K562 (cell line): ENCODE measurements at regions not wholly inside any gene's neighbourhood (a gene's known extent, or its start where the extent isn't known, plus 50 kb on each side); places are given as distances from the start of the nearest gene placed in this dataset.

ENCODE experiments used
- ATAC-seq: fragments of 200-7000 bp; cut with Tn5 transposase; 3 replicates; pipeline ENCODE4 v1.9.1; 2020; ENCODE audit warnings: moderate library complexity
- BruUV-seq: library from RNA; stranded (reverse); fragments of 400-500 nt; replicated peaks from 2 replicates; lab custom pipeline; 2021; lab: Mats Ljungman, UMichigan
- CTCF ChIA-PET: fragments of 300-600 bp; formaldehyde crosslinking; extraction: SDS; loops from one replicate; lab custom pipeline; 2021; ENCODE audit warnings: low intra/inter-chr PET ratio; lab: Yijun Ruan, JAX
- POLR2A ChIA-PET: fragments of 300-600, 350-650 bp; sonication (Branson Sonifier 250); formaldehyde crosslinking; extraction: SDS; loops from one replicate; lab custom pipeline; 2021; ENCODE audit warnings: antibody characterized with exemption, inconsistent platforms; lab: Yijun Ruan, JAX
- DNase-seq, 4 experiments: peaks; one replicate each; pipeline versions ENCODE4 v3.0.0 to v3.0.0-alpha.2; 2011 to 2018; ENCODE audit warnings: low spot score in 3 of 4, mixed read lengths in 3 of 4; ENCODE audit errors: extremely low read depth in 1 of 4
- FAIRE-seq: peaks from 2 replicates; lab custom pipeline; 2011; peaks lifted over from hg19 to GRCh38; lab: Jason Lieb, UNC
- H2AFZ ChIP-seq: 2 replicates; pipeline ENCODE4 v1.6.0; 2011; ENCODE audit warnings: low read depth, low read length, control low read depth, inconsistent platforms
- H3K27ac ChIP-seq: fragments of 200-600 bp; 3 replicates; pipeline ENCODE4 v1.8.0; 2011; ENCODE audit warnings: low read depth, mild to moderate bottlenecking, control low read depth, inconsistent platforms, low read length, moderate library complexity, mixed read lengths; ENCODE audit errors: extremely low read depth
- H3K27me3 ChIP-seq, 2 experiments: fragments of 300-600 bp in 1 of 2; 2 replicates in 1 of 2; 3 replicates in 1 of 2; pipeline versions ENCODE4 v1.6.0 to v1.8.0; 2011; ENCODE audit warnings: inconsistent platforms in 2 of 2, low read length in 2 of 2, mild to moderate bottlenecking in 1 of 2, mixed read lengths in 1 of 2, moderate library complexity in 1 of 2; ENCODE audit not compliant: control insufficient read depth in 2 of 2, insufficient read depth in 2 of 2
- H3K36me3 ChIP-seq: fragments of 300-600 bp; 3 replicates; pipeline ENCODE4 v1.8.0; 2011; ENCODE audit warnings: mild to moderate bottlenecking, low read length, inconsistent platforms; ENCODE audit not compliant: control insufficient read depth, insufficient read depth
- H3K4me1 ChIP-seq, 2 experiments: fragments of 200-600 bp in 1 of 2; replicated peaks in 1 of 2; 2 replicates in 1 of 2; 3 replicates in 1 of 2; pipeline versions ENCODE4 v1.5.1 to v1.8.0; 2011; ENCODE audit warnings: inconsistent platforms in 2 of 2, low read length in 2 of 2, mild to moderate bottlenecking in 1 of 2, mixed read lengths in 1 of 2, moderate library complexity in 1 of 2; ENCODE audit not compliant: control insufficient read depth in 2 of 2, insufficient read depth in 2 of 2
- H3K4me2 ChIP-seq: 2 replicates; pipeline ENCODE4 v1.6.1; 2011; ENCODE audit warnings: low read length, control low read depth, inconsistent platforms, mixed read lengths; ENCODE audit not compliant: insufficient read depth
- H3K4me3 ChIP-seq: fragments of 200-600 bp; sonication (generic), shearing (Covaris generic); 2 replicates; pipeline ENCODE4 v1.5.1; 2016; ENCODE audit warnings: control low read depth, inconsistent platforms
- H3K79me2 ChIP-seq: fragments of 200-600 bp; 3 replicates; pipeline ENCODE4 v1.8.0; 2011; ENCODE audit warnings: low read length, inconsistent platforms; ENCODE audit not compliant: control insufficient read depth, insufficient read depth
- H3K9ac ChIP-seq, 2 experiments: 2 replicates each; pipeline versions ENCODE4 v1.6.0 to v1.6.1; 2011; ENCODE audit warnings: low read depth in 2 of 2, low read length in 2 of 2, control low read depth in 1 of 2, inconsistent platforms in 1 of 2, mild to moderate bottlenecking in 1 of 2, mixed read lengths in 1 of 2; ENCODE audit not compliant: insufficient read depth in 1 of 2
- H3K9me1 ChIP-seq: one replicate; pipeline ENCODE4 v1.6.0; 2011; ENCODE audit warnings: inconsistent platforms, mild to moderate bottlenecking, low read length, moderate library complexity; ENCODE audit not compliant: control insufficient read depth, insufficient read depth
- H3K9me3 ChIP-seq: replicated peaks from 2 replicates; pipeline ENCODE4 v1.5.1; 2011; ENCODE audit warnings: low read depth, low read length, inconsistent platforms; ENCODE audit not compliant: control insufficient read depth, insufficient read depth
- H4K20me1 ChIP-seq: replicated peaks from 2 replicates; pipeline ENCODE4 v1.6.1; 2011; ENCODE audit warnings: low read length, inconsistent platforms, mixed read lengths; ENCODE audit not compliant: control insufficient read depth, insufficient read depth
- CCAR2 ChIP-seq: fragments of 200-400 bp; formaldehyde crosslinking; IDR thresholded peaks from 2 replicates; pipeline ENCODE4 v1.6.1; 2017; ENCODE audit warnings: mild to moderate bottlenecking, low read depth, low read length
- EHMT2 ChIP-seq: fragments of 450-650 bp; IDR thresholded peaks from 2 replicates; pipeline ENCODE4 v1.6.1; 2018; ENCODE audit warnings: antibody characterized with exemption
- HDAC1 ChIP-seq, 2 experiments: fragments of 450-650 bp; IDR thresholded peaks; 2 replicates each; pipeline ENCODE4 v1.6.1; 2016 to 2017; ENCODE audit warnings: inconsistent platforms in 1 of 2, mild to moderate bottlenecking in 1 of 2, moderate library complexity in 1 of 2
- HMG20B ChIP-seq: fragments of 250-450 bp; sonication (Bioruptor Pico); IDR thresholded peaks from 2 replicates; pipeline ENCODE4 v1.5.0; 2021; ENCODE audit warnings: mild to moderate bottlenecking
- PHF21A ChIP-seq: fragments of 450-650 bp; IDR thresholded peaks from 2 replicates; pipeline ENCODE4 v1.6.1; 2017; ENCODE audit warnings: low read depth, borderline replicate concordance
- SP2 ChIP-seq: IDR thresholded peaks from 2 replicates; pipeline ENCODE4 v1.6.1; 2011; ENCODE audit warnings: mild to moderate bottlenecking, low read depth, low read length, moderate library complexity; ENCODE audit not compliant: poor library complexity, severe bottlenecking; ENCODE audit errors: extremely low read depth
- THRAP3 ChIP-seq: fragments of 450-650 bp; IDR thresholded peaks from 2 replicates; pipeline ENCODE4 v1.6.1; 2016; ENCODE audit warnings: mild to moderate bottlenecking, inconsistent platforms, borderline replicate concordance
- WGBS: fragments of 100-300 bp; shearing (Covaris generic); methylation state at CpG from one replicate; pipeline ENCODE4 v1.1.6; 2016; ENCODE audit warnings: low coverage, mixed read lengths; ENCODE audit not compliant: insufficient coverage; ENCODE audit errors: missing lambda C conversion rate; 5-methylcytosine and 5-hydroxymethylcytosine counted together
- in situ Hi-C: fragments of 300-500 bp; cut with MboI; formaldehyde crosslinking; loops from 4 replicates; pipeline ENCODE4 v1.15.0; 2018; ENCODE audit warnings: inconsistent platforms, mixed read lengths
- intact Hi-C: fragments of 100-400 bp; cut with micrococcal nuclease; formaldehyde crosslinking; loops from 2 replicates; pipeline ENCODE4 v1.14.2; 2022
- TF ChIP-seq, protein P1 (sequence below): fragments of 450-650 bp; IDR thresholded peaks from 2 replicates; pipeline ENCODE4 v1.6.1; 2016; ENCODE audit warnings: mild to moderate bottlenecking
- TF ChIP-seq, protein P2 (sequence below): sonication (generic); formaldehyde crosslinking; IDR thresholded peaks from 2 replicates; pipeline ENCODE4 v1.8.1; 2023; ENCODE audit warnings: mild to moderate bottlenecking, missing genetic modification reagents
- TF ChIP-seq, protein P3 (sequence below): fragments of 250-450 bp; sonication (Bioruptor Pico); IDR thresholded peaks from 2 replicates; pipeline ENCODE4 v1.4.0; 2020; ENCODE audit warnings: mild to moderate bottlenecking
- TF ChIP-seq, protein P4 (sequence below): sonication (generic); formaldehyde crosslinking; IDR thresholded peaks from 2 replicates; pipeline ENCODE4 v1.8.0; 2022; ENCODE audit warnings: missing genetic modification reagents, mild to moderate bottlenecking, borderline replicate concordance

DNA sequence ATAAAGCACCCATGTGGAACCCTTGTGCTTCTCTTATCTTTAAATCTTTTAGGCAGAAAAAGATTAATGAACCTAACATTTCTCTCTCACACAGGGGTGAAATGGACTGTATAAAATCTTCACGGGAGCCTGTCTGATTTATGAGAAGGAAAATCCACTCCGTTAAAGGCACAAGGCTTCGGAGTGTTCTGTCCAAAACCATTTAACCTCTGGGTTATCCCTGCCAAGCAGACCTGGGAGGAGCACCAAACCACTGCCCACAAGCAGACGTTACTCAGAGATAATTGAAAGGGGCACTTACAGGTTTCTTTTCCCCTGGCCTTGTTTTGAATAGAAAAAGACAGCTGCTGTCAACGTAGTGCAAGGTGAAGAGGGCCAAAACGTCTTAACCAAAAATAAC lies 184.4 kb upstream of the DOK6 start:
- Histone ChIP-seq H3K9ac (no peak overlapping the region), H4K20me1 (no peaks in the 10 kb centered on the region), H3K27me3 (no peaks in the 10 kb centered on the region), H3K27ac (no peak overlapping the region), H3K9me1 (no peaks in the 10 kb centered on the region), H3K79me2 (no peaks in the 10 kb centered on the region), H2AFZ (no peak overlapping the region), H3K36me3 (no peaks in the 10 kb centered on the region), H3K4me1 (no peaks in the 10 kb centered on the region), H3K4me3 (no peak overlapping the region), H3K9me3 (no peaks in the 10 kb centered on the region), H3K4me2 (no peak overlapping the region)
- in situ Hi-C loops, result no loop called here
- TF ChIP-seq PHF21A (no peak), CCAR2 (no peak), SP2 (no peak), HMG20B (CRISPR knock-in tag) (no peak), HDAC1 (IDR thresholded peaks at IDR 0.05) (no peak), EHMT2 (no peak), THRAP3 (no peak)
- TF ChIP-seq, protein P1, sequence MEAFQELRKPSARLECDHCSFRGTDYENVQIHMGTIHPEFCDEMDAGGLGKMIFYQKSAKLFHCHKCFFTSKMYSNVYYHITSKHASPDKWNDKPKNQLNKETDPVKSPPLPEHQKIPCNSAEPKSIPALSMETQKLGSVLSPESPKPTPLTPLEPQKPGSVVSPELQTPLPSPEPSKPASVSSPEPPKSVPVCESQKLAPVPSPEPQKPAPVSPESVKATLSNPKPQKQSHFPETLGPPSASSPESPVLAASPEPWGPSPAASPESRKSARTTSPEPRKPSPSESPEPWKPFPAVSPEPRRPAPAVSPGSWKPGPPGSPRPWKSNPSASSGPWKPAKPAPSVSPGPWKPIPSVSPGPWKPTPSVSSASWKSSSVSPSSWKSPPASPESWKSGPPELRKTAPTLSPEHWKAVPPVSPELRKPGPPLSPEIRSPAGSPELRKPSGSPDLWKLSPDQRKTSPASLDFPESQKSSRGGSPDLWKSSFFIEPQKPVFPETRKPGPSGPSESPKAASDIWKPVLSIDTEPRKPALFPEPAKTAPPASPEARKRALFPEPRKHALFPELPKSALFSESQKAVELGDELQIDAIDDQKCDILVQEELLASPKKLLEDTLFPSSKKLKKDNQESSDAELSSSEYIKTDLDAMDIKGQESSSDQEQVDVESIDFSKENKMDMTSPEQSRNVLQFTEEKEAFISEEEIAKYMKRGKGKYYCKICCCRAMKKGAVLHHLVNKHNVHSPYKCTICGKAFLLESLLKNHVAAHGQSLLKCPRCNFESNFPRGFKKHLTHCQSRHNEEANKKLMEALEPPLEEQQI, result no peak
- TF ChIP-seq, protein P2, sequence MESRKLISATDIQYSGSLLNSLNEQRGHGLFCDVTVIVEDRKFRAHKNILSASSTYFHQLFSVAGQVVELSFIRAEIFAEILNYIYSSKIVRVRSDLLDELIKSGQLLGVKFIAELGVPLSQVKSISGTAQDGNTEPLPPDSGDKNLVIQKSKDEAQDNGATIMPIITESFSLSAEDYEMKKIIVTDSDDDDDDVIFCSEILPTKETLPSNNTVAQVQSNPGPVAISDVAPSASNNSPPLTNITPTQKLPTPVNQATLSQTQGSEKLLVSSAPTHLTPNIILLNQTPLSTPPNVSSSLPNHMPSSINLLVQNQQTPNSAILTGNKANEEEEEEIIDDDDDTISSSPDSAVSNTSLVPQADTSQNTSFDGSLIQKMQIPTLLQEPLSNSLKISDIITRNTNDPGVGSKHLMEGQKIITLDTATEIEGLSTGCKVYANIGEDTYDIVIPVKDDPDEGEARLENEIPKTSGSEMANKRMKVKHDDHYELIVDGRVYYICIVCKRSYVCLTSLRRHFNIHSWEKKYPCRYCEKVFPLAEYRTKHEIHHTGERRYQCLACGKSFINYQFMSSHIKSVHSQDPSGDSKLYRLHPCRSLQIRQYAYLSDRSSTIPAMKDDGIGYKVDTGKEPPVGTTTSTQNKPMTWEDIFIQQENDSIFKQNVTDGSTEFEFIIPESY (CRISPR knock-in tag), result no peak
- TF ChIP-seq, protein P3, sequence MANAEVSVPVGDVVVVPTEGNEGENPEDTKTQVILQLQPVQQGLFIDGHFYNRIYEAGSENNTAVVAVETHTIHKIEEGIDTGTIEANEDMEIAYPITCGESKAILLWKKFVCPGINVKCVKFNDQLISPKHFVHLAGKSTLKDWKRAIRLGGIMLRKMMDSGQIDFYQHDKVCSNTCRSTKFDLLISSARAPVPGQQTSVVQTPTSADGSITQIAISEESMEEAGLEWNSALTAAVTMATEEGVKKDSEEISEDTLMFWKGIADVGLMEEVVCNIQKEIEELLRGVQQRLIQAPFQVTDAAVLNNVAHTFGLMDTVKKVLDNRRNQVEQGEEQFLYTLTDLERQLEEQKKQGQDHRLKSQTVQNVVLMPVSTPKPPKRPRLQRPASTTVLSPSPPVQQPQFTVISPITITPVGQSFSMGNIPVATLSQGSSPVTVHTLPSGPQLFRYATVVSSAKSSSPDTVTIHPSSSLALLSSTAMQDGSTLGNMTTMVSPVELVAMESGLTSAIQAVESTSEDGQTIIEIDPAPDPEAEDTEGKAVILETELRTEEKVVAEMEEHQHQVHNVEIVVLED (CRISPR knock-in tag), result no peak
- TF ChIP-seq, protein P4, sequence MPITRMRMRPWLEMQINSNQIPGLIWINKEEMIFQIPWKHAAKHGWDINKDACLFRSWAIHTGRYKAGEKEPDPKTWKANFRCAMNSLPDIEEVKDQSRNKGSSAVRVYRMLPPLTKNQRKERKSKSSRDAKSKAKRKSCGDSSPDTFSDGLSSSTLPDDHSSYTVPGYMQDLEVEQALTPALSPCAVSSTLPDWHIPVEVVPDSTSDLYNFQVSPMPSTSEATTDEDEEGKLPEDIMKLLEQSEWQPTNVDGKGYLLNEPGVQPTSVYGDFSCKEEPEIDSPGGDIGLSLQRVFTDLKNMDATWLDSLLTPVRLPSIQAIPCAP (CRISPR knock-in tag), result no peak
- DNase-seq, result no peak
- BruUV-seq, result no TSS peak
- ChIA-PET POLR2A (no interaction called here), CTCF (no interaction called here)
- no peak for FAIRE-seq
- 2% methylated on average over 6 of the region's 6 CpGs for WGBS
- intact Hi-C loops, result no loop called here
- no peak for ATAC-seq
